Central memory CD8-positive, alpha-beta T cell (primary cell): ENCODE measurements at regions not wholly inside any gene's neighbourhood (a gene's known extent, or its start where the extent isn't known, plus 50 kb on each side); places are given as distances from the start of the nearest gene placed in this dataset.

Experiments
- ATAC-seq: fragments of 150-1000 bp; cut with Tn5 transposase; replicated peaks from 2 replicates; pipeline ENCODE4 v1.10.0; 2022; ENCODE audit warnings: mild to moderate bottlenecking, moderate FRiP score, moderate number of reproducible peaks; ENCODE audit not compliant: poor library complexity, severe bottlenecking; ENCODE audit errors: extremely low read depth
- DNase-seq, 2 donors: peaks; one replicate each; pipeline ENCODE4 v3.0.0; 2021; ENCODE audit warnings: low spot score in 2 of 2
- H3K27ac Mint-ChIP-seq: one replicate; pipeline ENCODE4 v1.8.0; 2022; ENCODE audit warnings: low read depth, mild to moderate bottlenecking, moderate library complexity, mixed read lengths
- H3K27me3 Mint-ChIP-seq: one replicate; pipeline ENCODE4 v1.8.0; 2022; ENCODE audit warnings: mixed read lengths
- H3K36me3 Mint-ChIP-seq: one replicate; pipeline ENCODE4 v1.8.0; 2022; ENCODE audit warnings: mild to moderate bottlenecking, moderate library complexity, mixed read lengths; ENCODE audit not compliant: insufficient read depth
- H3K4me1 Mint-ChIP-seq: one replicate; pipeline ENCODE4 v1.8.0; 2022; ENCODE audit warnings: mixed read lengths
- H3K4me3 Mint-ChIP-seq: one replicate; pipeline ENCODE4 v1.8.0; 2022; ENCODE audit warnings: mild to moderate bottlenecking, moderate library complexity, mixed read lengths
- H3K9me3 Mint-ChIP-seq: one replicate; pipeline ENCODE4 v1.8.0; 2022; ENCODE audit warnings: mixed read lengths

- Mint-ChIP-seq H3K4me3 (no peak overlapping the region), H3K36me3 (no peaks in the 10 kb centered on the region), H3K27ac (no peak overlapping the region), H3K9me3 (no peaks in the 10 kb centered on the region), H3K4me1 (no peaks in the 10 kb centered on the region), H3K27me3 (no peaks in the 10 kb centered on the region)
- no peak for ATAC-seq
- no peak for DNase-seq
Observed at GRCh38 chr5:174198541-174198940, 153.0 kb downstream of the NSG2 start.

DNA sequence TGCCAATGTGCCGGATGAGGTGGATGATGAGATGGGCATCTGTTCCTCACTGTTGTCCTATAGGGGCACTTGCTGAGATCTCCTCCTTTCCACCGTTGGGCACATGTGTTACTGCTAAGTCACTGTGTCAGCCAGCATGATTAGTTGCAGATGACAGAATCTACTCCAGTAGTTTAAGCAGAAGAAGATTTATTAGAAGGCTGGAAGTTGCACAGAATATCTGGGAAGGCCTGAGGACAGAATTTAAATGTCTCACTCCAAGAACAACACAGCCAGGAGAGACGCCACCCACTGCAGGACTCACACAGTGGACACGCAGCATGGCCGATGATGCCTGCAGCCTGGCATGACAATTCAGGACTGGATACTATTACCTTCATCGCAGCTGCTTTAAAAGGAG, 157.5 kb downstream of the NSG2 start:
- no peak overlapping the region for H3K27ac Mint-ChIP-seq
- H3K9me3 Mint-ChIP-seq = no peaks in the 10 kb centered on the region
- no peaks in the 10 kb centered on the region for H3K4me1 Mint-ChIP-seq
- H3K36me3 Mint-ChIP-seq = no peaks in the 10 kb centered on the region
- H3K4me3 Mint-ChIP-seq = no peak overlapping the region
- ATAC-seq (no peak), DNase-seq (no peak)
- H3K27me3 Mint-ChIP-seq = no peaks in the 10 kb centered on the region

- ATAC-seq = no peak
- H3K27me3 Mint-ChIP-seq = no peaks in the 10 kb centered on the region
- H3K36me3 Mint-ChIP-seq = no peaks in the 10 kb centered on the region
- H3K9me3 Mint-ChIP-seq = no peaks in the 10 kb centered on the region
- no peaks in the 10 kb centered on the region for H3K4me1 Mint-ChIP-seq
- no peak overlapping the region for H3K4me3 Mint-ChIP-seq
- DNase-seq = no peak
- no peak overlapping the region for H3K27ac Mint-ChIP-seq
Observed at GRCh38 chr5:174204535-174205313, 159.2 kb downstream of the NSG2 start.

DNA sequence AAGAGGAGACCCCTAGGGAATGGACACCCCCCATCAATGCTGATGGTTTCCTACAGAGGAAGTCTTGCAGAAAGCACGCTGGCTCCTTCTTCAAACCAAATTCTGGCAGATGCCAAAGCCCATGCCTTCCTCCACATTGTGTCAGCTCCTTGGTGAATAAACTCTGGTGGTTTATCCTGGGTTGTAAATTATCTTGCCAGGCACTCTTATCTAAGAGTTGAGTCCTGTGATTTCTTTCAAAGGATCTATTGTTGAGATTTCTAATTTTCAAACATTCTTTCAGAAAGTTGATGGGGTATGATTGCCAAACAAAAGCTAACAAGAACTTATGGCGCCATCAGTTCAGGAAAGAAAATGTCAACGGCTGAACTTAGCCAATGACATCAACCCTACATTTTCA, 160.4 kb downstream of the NSG2 start:
- ATAC-seq (no peak), DNase-seq (no peak)
- no peak overlapping the region for H3K4me3 Mint-ChIP-seq
- no peaks in the 10 kb centered on the region for H3K9me3 Mint-ChIP-seq
- H3K4me1 Mint-ChIP-seq = no peaks in the 10 kb centered on the region
- H3K36me3 Mint-ChIP-seq = no peaks in the 10 kb centered on the region
- H3K27me3 Mint-ChIP-seq = peaks cover 10% of the 10 kb centered on the region
- no peak overlapping the region for H3K27ac Mint-ChIP-seq

- Mint-ChIP-seq H3K4me3 (no peak overlapping the region), H3K27me3 (peaks cover 19% of the 10 kb centered on the region), H3K4me1 (no peaks in the 10 kb centered on the region), H3K36me3 (no peaks in the 10 kb centered on the region), H3K9me3 (no peaks in the 10 kb centered on the region), H3K27ac (no peak overlapping the region)
- no peak for DNase-seq
- no peak for ATAC-seq
Observed at GRCh38 chr5:174210596-174211276, 165.2 kb downstream of the NSG2 start.

- Mint-ChIP-seq H3K4me1 (no peaks in the 10 kb centered on the region), H3K4me3 (no peak overlapping the region), H3K36me3 (no peaks in the 10 kb centered on the region), H3K9me3 (no peaks in the 10 kb centered on the region), H3K27ac (no peak overlapping the region), H3K27me3 (peaks cover 19% of the 10 kb centered on the region)
- no peak for ATAC-seq
- no peak for DNase-seq
Observed at GRCh38 chr5:174211277-174211626, 165.7 kb downstream of the NSG2 start.

DNA sequence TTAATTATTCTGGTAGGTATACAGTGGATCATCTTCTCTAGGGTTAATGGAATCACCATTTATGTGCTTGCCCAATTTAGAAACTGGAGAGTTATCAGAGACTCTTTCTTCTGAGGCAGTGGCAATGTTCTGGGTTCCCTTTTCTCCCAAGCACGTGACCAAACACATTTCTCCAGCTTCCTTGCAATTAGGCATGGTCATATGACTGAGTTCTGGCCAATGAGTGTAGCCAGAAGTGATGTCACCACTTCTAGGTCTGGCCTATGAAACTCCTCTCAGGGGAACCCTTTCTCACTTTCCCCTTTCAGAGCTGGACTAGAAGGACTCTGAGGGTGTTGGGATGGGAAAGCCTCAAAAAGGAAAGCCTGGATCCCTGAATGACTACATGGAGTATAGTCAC, 172.0 kb downstream of the NSG2 start:
- no peaks in the 10 kb centered on the region for H3K4me1 Mint-ChIP-seq
- H3K9me3 Mint-ChIP-seq = no peaks in the 10 kb centered on the region
- no peak overlapping the region for H3K4me3 Mint-ChIP-seq
- ATAC-seq (no peak), DNase-seq (no peak)
- H3K27me3 Mint-ChIP-seq = peaks cover 9% of the 10 kb centered on the region
- H3K27ac Mint-ChIP-seq = no peak overlapping the region
- no peaks in the 10 kb centered on the region for H3K36me3 Mint-ChIP-seq

GRCh38 chr5:174218162-174218561, 172.7 kb downstream of the NSG2 start:
- H3K27ac Mint-ChIP-seq = no peak overlapping the region

GRCh38 chr5:174220417-174220816, 174.9 kb downstream of the NSG2 start:
- DNase-seq = no peak
- Mint-ChIP-seq H3K4me1 (no peaks in the 10 kb centered on the region), H3K36me3 (no peaks in the 10 kb centered on the region), H3K9me3 (no peaks in the 10 kb centered on the region), H3K27me3 (peaks cover 9% of the 10 kb centered on the region), H3K27ac (no peak overlapping the region), H3K4me3 (no peak overlapping the region)
- no peak for ATAC-seq

More at GRCh38 chr5:174218162-174218561, 172.7 kb downstream of the NSG2 start:
- no peaks in the 10 kb centered on the region for H3K36me3 Mint-ChIP-seq
- no peak overlapping the region for H3K4me3 Mint-ChIP-seq
- DNase-seq (no peak), ATAC-seq (no peak)
- H3K9me3 Mint-ChIP-seq = no peaks in the 10 kb centered on the region
- no peaks in the 10 kb centered on the region for H3K4me1 Mint-ChIP-seq
- H3K27me3 Mint-ChIP-seq = peaks cover 9% of the 10 kb centered on the region

DNA sequence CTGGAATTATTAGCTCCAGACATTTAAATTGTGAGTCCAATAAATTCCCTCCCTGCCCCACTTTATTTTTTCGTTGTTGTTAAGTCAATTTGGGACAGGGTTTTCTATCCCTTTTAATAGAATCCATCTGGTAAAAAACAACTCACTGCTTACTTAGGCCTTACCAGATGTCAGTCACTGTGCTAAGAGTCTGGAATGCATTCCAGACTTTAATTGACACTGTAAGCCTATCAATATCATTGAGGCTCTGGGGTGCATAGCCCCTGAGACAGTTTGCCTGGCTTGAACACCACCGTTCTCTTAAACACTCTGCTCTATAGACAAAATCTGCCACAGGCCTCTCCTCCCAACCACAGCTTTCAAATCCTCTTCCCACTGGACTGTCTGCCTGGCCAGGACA, 175.9 kb downstream of the NSG2 start:
- H3K4me1 Mint-ChIP-seq = no peaks in the 10 kb centered on the region
- H3K27ac Mint-ChIP-seq = no peak overlapping the region
- H3K4me3 Mint-ChIP-seq = no peak overlapping the region
- H3K9me3 Mint-ChIP-seq = no peaks in the 10 kb centered on the region
- peaks cover 9% of the 10 kb centered on the region for H3K27me3 Mint-ChIP-seq
- DNase-seq (no peak), ATAC-seq (no peak)
- no peaks in the 10 kb centered on the region for H3K36me3 Mint-ChIP-seq

- Mint-ChIP-seq H3K36me3 (no peaks in the 10 kb centered on the region), H3K9me3 (no peaks in the 10 kb centered on the region), H3K27me3 (peaks cover 9% of the 10 kb centered on the region), H3K4me1 (no peaks in the 10 kb centered on the region), H3K4me3 (no peak overlapping the region), H3K27ac (no peak overlapping the region)
- DNase-seq (no peak), ATAC-seq (no peak)
Observed at GRCh38 chr5:174221946-174222345, 176.4 kb downstream of the NSG2 start.

GRCh38 chr5:174222891-174223290, 177.4 kb downstream of the NSG2 start:
- H3K9me3 Mint-ChIP-seq = no peaks in the 10 kb centered on the region
- peaks cover 9% of the 10 kb centered on the region for H3K27me3 Mint-ChIP-seq
- H3K27ac Mint-ChIP-seq = no peak overlapping the region
- ATAC-seq (no peak), DNase-seq (no peak)
- H3K4me3 Mint-ChIP-seq = no peak overlapping the region
- H3K36me3 Mint-ChIP-seq = no peaks in the 10 kb centered on the region
- no peaks in the 10 kb centered on the region for H3K4me1 Mint-ChIP-seq

DNA sequence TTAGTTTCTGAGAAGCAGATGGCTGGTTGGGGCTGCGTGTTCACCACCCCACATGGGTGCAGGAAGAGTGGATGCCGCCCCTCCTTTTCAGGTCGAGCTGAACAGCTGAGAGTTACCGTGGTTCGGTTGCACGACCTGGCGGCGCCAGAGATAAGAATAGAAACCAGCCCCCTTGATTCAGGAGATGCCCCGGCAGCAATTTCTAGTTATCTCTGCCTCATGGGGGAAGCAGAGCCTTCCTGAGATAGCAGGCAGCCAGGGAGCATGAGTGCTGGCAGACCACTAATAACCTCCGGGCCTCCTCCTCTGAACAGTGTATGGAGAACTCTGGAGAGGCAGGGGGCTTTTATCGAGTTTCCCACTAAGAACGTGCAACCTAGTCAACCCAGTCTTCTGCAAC, 177.8 kb downstream of the NSG2 start:
- H3K36me3 Mint-ChIP-seq = no peaks in the 10 kb centered on the region
- DNase-seq (no peak), ATAC-seq (no peak)
- no peaks in the 10 kb centered on the region for H3K9me3 Mint-ChIP-seq
- no peak overlapping the region for H3K27ac Mint-ChIP-seq
- H3K27me3 Mint-ChIP-seq = peaks cover 9% of the 10 kb centered on the region
- H3K4me1 Mint-ChIP-seq = no peaks in the 10 kb centered on the region
- H3K4me3 Mint-ChIP-seq = no peak overlapping the region
